ENCODE measurements at regions not wholly inside any gene's neighbourhood (a gene's known extent, or its start where the extent isn't known, plus 50 kb on each side); places are given as distances from the start of the nearest gene placed in this dataset.

GRCh38 chr12:25741917-25742316 lies 188.8 kb upstream of the LMNTD1 start:
- 86 to 95% (median 92%) methylated on average over 1 of the region's 1 CpG for WGBS, 3 donors

DNA sequence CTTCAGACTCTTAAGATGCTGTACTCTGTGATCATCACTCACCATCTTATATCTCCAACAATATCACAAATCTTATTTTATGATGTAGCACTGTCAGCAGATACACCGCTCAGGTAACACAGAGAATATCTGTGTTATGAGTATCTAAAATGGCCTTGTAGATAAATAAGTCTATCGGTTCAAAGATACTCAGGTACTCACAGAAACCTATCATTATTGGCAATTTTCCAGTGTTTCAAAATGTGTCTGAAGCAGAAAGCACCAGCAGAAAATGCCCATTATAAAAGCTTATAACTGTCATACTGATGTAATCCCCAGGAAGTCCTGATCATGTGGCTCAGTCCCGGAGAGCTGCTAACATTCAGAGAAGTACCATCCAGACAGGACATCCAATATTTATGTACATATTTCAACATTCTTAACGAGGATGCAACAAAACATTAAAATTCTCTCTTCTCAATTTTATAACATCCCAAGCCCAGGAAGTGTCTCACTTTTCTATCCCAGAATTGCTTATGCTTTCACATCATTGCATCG lies 190.7 kb upstream of the LMNTD1 start:
- no peak overlapping the region for H3K4me3 ChIP-seq (ENCODE audit: low read depth in 1 of 3, low read length in 3 of 3)
- H3K4me1 ChIP-seq (ENCODE audit: control insufficient read depth in 3 of 3, insufficient read depth in 2 of 3, low read depth in 1 of 3, low read length in 2 of 3): no peaks in the 10 kb centered on the region
- H3K36me3 ChIP-seq (ENCODE audit: control insufficient read depth in 3 of 3, insufficient read depth in 2 of 3, low read depth in 1 of 3, low read length in 3 of 3): no peaks in the 10 kb centered on the region
- no peaks in the 10 kb centered on the region for H3K27me3 ChIP-seq (ENCODE audit: control insufficient read depth in 3 of 3, insufficient read depth in 3 of 3, low read length in 3 of 3)
- H3K27ac ChIP-seq (ENCODE audit: low read depth in 1 of 3, low read length in 2 of 3): no peak overlapping the region
- FAIRE-seq (no peak), DNase-seq (no peak)
- 48 to 67% (median 57%) methylated on average over 5 of the region's 5 CpGs for WGBS, 3 donors
- peaks cover 0 to 1% of the 10 kb centered on the region in 2 donors for H3K9me3 ChIP-seq (ENCODE audit: control insufficient read depth in 2 of 2, insufficient read depth in 1 of 2, low read depth in 1 of 2, low read length in 1 of 2)

More at GRCh38 chr12:25741917-25742316, 188.8 kb upstream of the LMNTD1 start:
- FAIRE-seq (no peak), DNase-seq (no peak)
- Histone ChIP-seq H3K27ac (ENCODE audit: low read depth in 1 of 3, low read length in 2 of 3) (no peak overlapping the region), H3K36me3 (ENCODE audit: control insufficient read depth in 3 of 3, insufficient read depth in 2 of 3, low read depth in 1 of 3, low read length in 3 of 3) (no peaks in the 10 kb centered on the region), H3K4me3 (ENCODE audit: low read depth in 1 of 3, low read length in 3 of 3) (no peak overlapping the region), H3K9me3 (ENCODE audit: control insufficient read depth in 2 of 2, insufficient read depth in 1 of 2, low read depth in 1 of 2, low read length in 1 of 2) (peaks cover 0 to 14% of the 10 kb centered on the region in 2 donors), H3K4me1 (ENCODE audit: control insufficient read depth in 3 of 3, insufficient read depth in 2 of 3, low read depth in 1 of 3, low read length in 2 of 3) (no peaks in the 10 kb centered on the region), H3K27me3 (ENCODE audit: control insufficient read depth in 3 of 3, insufficient read depth in 3 of 3, low read length in 3 of 3) (no peaks in the 10 kb centered on the region)

DNA sequence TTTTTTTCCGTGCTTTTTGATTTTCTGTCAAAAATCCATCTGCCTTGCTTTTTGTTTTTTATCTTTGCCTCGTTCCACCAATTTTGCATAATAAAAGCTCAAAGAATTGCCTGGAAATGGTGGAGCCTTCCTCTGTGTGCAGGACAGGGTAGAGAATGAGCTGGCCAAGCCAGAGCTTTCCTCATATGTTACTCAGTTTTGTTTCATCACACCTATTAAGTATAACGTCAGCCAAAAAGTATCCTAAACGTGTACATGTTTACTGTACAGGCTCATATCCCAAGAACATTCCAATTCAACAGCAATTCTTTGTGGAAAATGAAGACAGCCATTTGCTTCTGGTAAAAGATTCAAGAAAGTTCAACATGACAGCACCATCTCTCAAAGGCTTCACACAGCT lies 191.2 kb upstream of the LMNTD1 start:
- no peak overlapping the region for H3K27ac ChIP-seq (ENCODE audit: low read depth in 1 of 3, low read length in 2 of 3)
- H3K36me3 ChIP-seq (ENCODE audit: control insufficient read depth in 3 of 3, insufficient read depth in 2 of 3, low read depth in 1 of 3, low read length in 3 of 3): no peaks in the 10 kb centered on the region
- H3K9me3 ChIP-seq (ENCODE audit: control insufficient read depth in 2 of 2, insufficient read depth in 1 of 2, low read depth in 1 of 2, low read length in 1 of 2): no peaks in the 10 kb centered on the region
- no peaks in the 10 kb centered on the region for H3K4me1 ChIP-seq (ENCODE audit: control insufficient read depth in 3 of 3, insufficient read depth in 2 of 3, low read depth in 1 of 3, low read length in 2 of 3)
- DNase-seq (no peak), FAIRE-seq (no peak)
- 68 to 80% (median 79%) methylated on average over 4 of the region's 4 CpGs for WGBS, 3 donors
- H3K27me3 ChIP-seq (ENCODE audit: control insufficient read depth in 3 of 3, insufficient read depth in 3 of 3, low read length in 3 of 3): no peaks in the 10 kb centered on the region
- no peak overlapping the region for H3K4me3 ChIP-seq (ENCODE audit: low read depth in 1 of 3, low read length in 3 of 3)

GRCh38 chr12:25745281-25745680 lies 192.2 kb upstream of the LMNTD1 start:
- Histone ChIP-seq H3K9me3 (ENCODE audit: control insufficient read depth in 2 of 2, insufficient read depth in 1 of 2, low read depth in 1 of 2, low read length in 1 of 2) (no peaks in the 10 kb centered on the region), H3K27ac (ENCODE audit: low read depth in 1 of 3, low read length in 2 of 3) (no peak overlapping the region), H3K36me3 (ENCODE audit: control insufficient read depth in 3 of 3, insufficient read depth in 2 of 3, low read depth in 1 of 3, low read length in 3 of 3) (no peaks in the 10 kb centered on the region), H3K27me3 (ENCODE audit: control insufficient read depth in 3 of 3, insufficient read depth in 3 of 3, low read length in 3 of 3) (no peaks in the 10 kb centered on the region), H3K4me3 (ENCODE audit: low read depth in 1 of 3, low read length in 3 of 3) (no peak overlapping the region), H3K4me1 (ENCODE audit: control insufficient read depth in 3 of 3, insufficient read depth in 2 of 3, low read depth in 1 of 3, low read length in 2 of 3) (no peaks in the 10 kb centered on the region)
- FAIRE-seq: no peak
- WGBS, 3 donors: 75 to 80% (median 80%) methylated on average over 2 of the region's 2 CpGs
- DNase-seq: no peak

DNA sequence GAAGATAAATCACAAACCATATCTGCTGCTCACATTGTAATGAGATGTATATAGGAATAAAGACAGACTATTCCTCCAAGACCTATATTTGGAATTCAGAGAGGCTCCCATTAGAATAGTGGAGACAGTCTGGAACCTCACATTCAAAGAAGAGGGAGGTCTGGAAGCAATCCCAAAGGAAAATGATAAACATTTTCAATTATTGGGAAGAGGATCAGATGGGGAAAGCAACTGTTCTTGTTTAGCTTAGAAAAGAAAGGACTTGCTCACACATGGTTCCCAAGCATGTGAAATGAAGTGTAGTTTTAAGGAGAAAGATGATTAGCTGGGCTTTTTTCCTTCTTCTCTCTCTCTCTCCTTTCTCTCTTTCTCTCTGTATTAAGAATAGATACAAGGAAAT lies 193.0 kb upstream of the LMNTD1 start:
- FAIRE-seq: no peak
- Histone ChIP-seq H3K4me1 (ENCODE audit: control insufficient read depth in 3 of 3, insufficient read depth in 2 of 3, low read depth in 1 of 3, low read length in 2 of 3) (no peaks in the 10 kb centered on the region), H3K27me3 (ENCODE audit: control insufficient read depth in 3 of 3, insufficient read depth in 3 of 3, low read length in 3 of 3) (no peaks in the 10 kb centered on the region), H3K27ac (ENCODE audit: low read depth in 1 of 3, low read length in 2 of 3) (no peak overlapping the region), H3K9me3 (ENCODE audit: control insufficient read depth in 2 of 2, insufficient read depth in 1 of 2, low read depth in 1 of 2, low read length in 1 of 2) (no peaks in the 10 kb centered on the region), H3K36me3 (ENCODE audit: control insufficient read depth in 3 of 3, insufficient read depth in 2 of 3, low read depth in 1 of 3, low read length in 3 of 3) (no peaks in the 10 kb centered on the region), H3K4me3 (ENCODE audit: low read depth in 1 of 3, low read length in 3 of 3) (no peak overlapping the region)
- DNase-seq: no peak

GRCh38 chr12:25752710-25753309 lies 199.7 kb upstream of the LMNTD1 start:
- H3K27ac ChIP-seq (ENCODE audit: low read depth in 1 of 3, low read length in 2 of 3): no peak overlapping the region
- no peaks in the 10 kb centered on the region for H3K4me1 ChIP-seq (ENCODE audit: control insufficient read depth in 3 of 3, insufficient read depth in 2 of 3, low read depth in 1 of 3, low read length in 2 of 3)
- no peak for FAIRE-seq
- no peak overlapping the region for H3K4me3 ChIP-seq (ENCODE audit: low read depth in 1 of 3, low read length in 3 of 3)
- H3K9me3 ChIP-seq (ENCODE audit: control insufficient read depth in 2 of 2, insufficient read depth in 1 of 2, low read depth in 1 of 2, low read length in 1 of 2): no peaks in the 10 kb centered on the region
- H3K27me3 ChIP-seq (ENCODE audit: control insufficient read depth in 3 of 3, insufficient read depth in 3 of 3, low read length in 3 of 3): no peaks in the 10 kb centered on the region
- DNase-seq: no peak
- 11 to 60% (median 35%) methylated on average over 1 of the region's 1 CpG for WGBS, 3 donors
- H3K36me3 ChIP-seq (ENCODE audit: control insufficient read depth in 3 of 3, insufficient read depth in 2 of 3, low read depth in 1 of 3, low read length in 3 of 3): no peaks in the 10 kb centered on the region

GRCh38 chr12:25755136-25755970 lies 202.3 kb upstream of the LMNTD1 start:
- Histone ChIP-seq H3K4me1 (ENCODE audit: control insufficient read depth in 3 of 3, insufficient read depth in 2 of 3, low read depth in 1 of 3, low read length in 2 of 3) (no peaks in the 10 kb centered on the region), H3K36me3 (ENCODE audit: control insufficient read depth in 3 of 3, insufficient read depth in 2 of 3, low read depth in 1 of 3, low read length in 3 of 3) (no peaks in the 10 kb centered on the region), H3K27ac (ENCODE audit: low read depth in 1 of 3, low read length in 2 of 3) (no peak overlapping the region), H3K9me3 (ENCODE audit: control insufficient read depth in 2 of 2, insufficient read depth in 1 of 2, low read depth in 1 of 2, low read length in 1 of 2) (no peaks in the 10 kb centered on the region), H3K4me3 (ENCODE audit: low read depth in 1 of 3, low read length in 3 of 3) (no peak overlapping the region), H3K27me3 (ENCODE audit: control insufficient read depth in 3 of 3, insufficient read depth in 3 of 3, low read length in 3 of 3) (no peaks in the 10 kb centered on the region)
- FAIRE-seq: no peak
- WGBS, 3 donors: 69 to 76% (median 70%) methylated on average over 4 of the region's 4 CpGs
- no peak for DNase-seq

GRCh38 chr12:25755971-25756260 lies 202.6 kb upstream of the RASSF8 start:
- no peak overlapping the region for H3K4me3 ChIP-seq (ENCODE audit: low read depth in 1 of 3, low read length in 3 of 3)
- WGBS, 3 donors: 70 to 89% (median 79%) methylated on average over 2 of the region's 2 CpGs
- no peaks in the 10 kb centered on the region for H3K9me3 ChIP-seq (ENCODE audit: control insufficient read depth in 2 of 2, insufficient read depth in 1 of 2, low read depth in 1 of 2, low read length in 1 of 2)
- no peaks in the 10 kb centered on the region for H3K36me3 ChIP-seq (ENCODE audit: control insufficient read depth in 3 of 3, insufficient read depth in 2 of 3, low read depth in 1 of 3, low read length in 3 of 3)
- H3K27ac ChIP-seq (ENCODE audit: low read depth in 1 of 3, low read length in 2 of 3): no peak overlapping the region
- FAIRE-seq (no peak), DNase-seq (peak in 1 of 2 donors; percentile 8)
- no peaks in the 10 kb centered on the region for H3K27me3 ChIP-seq (ENCODE audit: control insufficient read depth in 3 of 3, insufficient read depth in 3 of 3, low read length in 3 of 3)
- no peaks in the 10 kb centered on the region for H3K4me1 ChIP-seq (ENCODE audit: control insufficient read depth in 3 of 3, insufficient read depth in 2 of 3, low read depth in 1 of 3, low read length in 2 of 3)
